K562 (cell line): ENCODE measurements at regions not wholly inside any gene's neighbourhood (a gene's known extent, or its start where the extent isn't known, plus 50 kb on each side); places are given as distances from the start of the nearest gene placed in this dataset.

ENCODE experiments used
- ATAC-seq: fragments of 200-7000 bp; cut with Tn5 transposase; 3 replicates; pipeline ENCODE4 v1.9.1; 2020; ENCODE audit warnings: moderate library complexity
- BruUV-seq: library from RNA; stranded (reverse); fragments of 400-500 nt; replicated peaks from 2 replicates; lab custom pipeline; 2021; lab: Mats Ljungman, UMichigan
- CTCF ChIA-PET: fragments of 300-600 bp; formaldehyde crosslinking; extraction: SDS; loops from one replicate; lab custom pipeline; 2021; ENCODE audit warnings: low intra/inter-chr PET ratio; lab: Yijun Ruan, JAX
- POLR2A ChIA-PET: fragments of 300-600, 350-650 bp; sonication (Branson Sonifier 250); formaldehyde crosslinking; extraction: SDS; loops from one replicate; lab custom pipeline; 2021; ENCODE audit warnings: antibody characterized with exemption, inconsistent platforms; lab: Yijun Ruan, JAX
- DNase-seq, 4 experiments: peaks; one replicate each; pipeline versions ENCODE4 v3.0.0 to v3.0.0-alpha.2; 2011 to 2018; ENCODE audit warnings: low spot score in 3 of 4, mixed read lengths in 3 of 4; ENCODE audit errors: extremely low read depth in 1 of 4
- FAIRE-seq: peaks from 2 replicates; lab custom pipeline; 2011; peaks lifted over from hg19 to GRCh38; lab: Jason Lieb, UNC
- H2AFZ ChIP-seq: 2 replicates; pipeline ENCODE4 v1.6.0; 2011; ENCODE audit warnings: low read depth, low read length, control low read depth, inconsistent platforms
- H3K27ac ChIP-seq: fragments of 200-600 bp; 3 replicates; pipeline ENCODE4 v1.8.0; 2011; ENCODE audit warnings: low read depth, mild to moderate bottlenecking, control low read depth, inconsistent platforms, low read length, moderate library complexity, mixed read lengths; ENCODE audit errors: extremely low read depth
- H3K27me3 ChIP-seq, 2 experiments: fragments of 300-600 bp in 1 of 2; 2 replicates in 1 of 2; 3 replicates in 1 of 2; pipeline versions ENCODE4 v1.6.0 to v1.8.0; 2011; ENCODE audit warnings: inconsistent platforms in 2 of 2, low read length in 2 of 2, mild to moderate bottlenecking in 1 of 2, mixed read lengths in 1 of 2, moderate library complexity in 1 of 2; ENCODE audit not compliant: control insufficient read depth in 2 of 2, insufficient read depth in 2 of 2
- H3K36me3 ChIP-seq: fragments of 300-600 bp; 3 replicates; pipeline ENCODE4 v1.8.0; 2011; ENCODE audit warnings: mild to moderate bottlenecking, low read length, inconsistent platforms; ENCODE audit not compliant: control insufficient read depth, insufficient read depth
- H3K4me1 ChIP-seq, 2 experiments: fragments of 200-600 bp in 1 of 2; replicated peaks in 1 of 2; 2 replicates in 1 of 2; 3 replicates in 1 of 2; pipeline versions ENCODE4 v1.5.1 to v1.8.0; 2011; ENCODE audit warnings: inconsistent platforms in 2 of 2, low read length in 2 of 2, mild to moderate bottlenecking in 1 of 2, mixed read lengths in 1 of 2, moderate library complexity in 1 of 2; ENCODE audit not compliant: control insufficient read depth in 2 of 2, insufficient read depth in 2 of 2
- H3K4me2 ChIP-seq: 2 replicates; pipeline ENCODE4 v1.6.1; 2011; ENCODE audit warnings: low read length, control low read depth, inconsistent platforms, mixed read lengths; ENCODE audit not compliant: insufficient read depth
- H3K4me3 ChIP-seq: fragments of 200-600 bp; sonication (generic), shearing (Covaris generic); 2 replicates; pipeline ENCODE4 v1.5.1; 2016; ENCODE audit warnings: control low read depth, inconsistent platforms
- H3K79me2 ChIP-seq: fragments of 200-600 bp; 3 replicates; pipeline ENCODE4 v1.8.0; 2011; ENCODE audit warnings: low read length, inconsistent platforms; ENCODE audit not compliant: control insufficient read depth, insufficient read depth
- H3K9ac ChIP-seq, 2 experiments: 2 replicates each; pipeline versions ENCODE4 v1.6.0 to v1.6.1; 2011; ENCODE audit warnings: low read depth in 2 of 2, low read length in 2 of 2, control low read depth in 1 of 2, inconsistent platforms in 1 of 2, mild to moderate bottlenecking in 1 of 2, mixed read lengths in 1 of 2; ENCODE audit not compliant: insufficient read depth in 1 of 2
- H3K9me1 ChIP-seq: one replicate; pipeline ENCODE4 v1.6.0; 2011; ENCODE audit warnings: inconsistent platforms, mild to moderate bottlenecking, low read length, moderate library complexity; ENCODE audit not compliant: control insufficient read depth, insufficient read depth
- H3K9me3 ChIP-seq: replicated peaks from 2 replicates; pipeline ENCODE4 v1.5.1; 2011; ENCODE audit warnings: low read depth, low read length, inconsistent platforms; ENCODE audit not compliant: control insufficient read depth, insufficient read depth
- H4K20me1 ChIP-seq: replicated peaks from 2 replicates; pipeline ENCODE4 v1.6.1; 2011; ENCODE audit warnings: low read length, inconsistent platforms, mixed read lengths; ENCODE audit not compliant: control insufficient read depth, insufficient read depth
- CHD4 ChIP-seq: fragments of 200-600 bp; sonication (generic); IDR thresholded peaks from 3 replicates; pipeline ENCODE4 v1.6.1; 2012; ENCODE audit warnings: low read depth, mild to moderate bottlenecking, mixed read lengths, low read length, inconsistent platforms; ENCODE audit not compliant: insufficient read depth, insufficient replicate concordance, poor library complexity, severe bottlenecking
- DACH1 ChIP-seq: fragments of 450-650 bp; IDR thresholded peaks from 2 replicates; pipeline ENCODE4 v1.6.1; 2018; ENCODE audit not compliant: partially characterized antibody
- ETV5 ChIP-seq: sonication (generic); formaldehyde crosslinking; IDR thresholded peaks from 2 replicates; pipeline ENCODE4 v1.4.0; 2020; ENCODE audit warnings: low read depth, mild to moderate bottlenecking, missing genetic modification reagents
- FOSL1 ChIP-seq: fragments of 200-800 bp; sonication (Bioruptor generic); conservative IDR thresholded peaks from 2 replicates; pipeline ENCODE4 v1.6.1; 2016; ENCODE audit warnings: missing genetic modification characterization, missing compliant biosample characterization
- GABPA ChIP-seq: fragments of 200-800 bp; sonication (Bioruptor generic); conservative IDR thresholded peaks from 2 replicates; pipeline ENCODE4 v1.6.1; 2016; ENCODE audit warnings: low read depth, missing genetic modification characterization, missing compliant biosample characterization
- GATAD2B ChIP-seq: fragments of 450-650 bp; IDR thresholded peaks from 2 replicates; pipeline ENCODE4 v1.6.1; 2017; ENCODE audit warnings: mild to moderate bottlenecking, borderline replicate concordance
- IRF1 ChIP-seq: sonication (generic); formaldehyde crosslinking; IDR thresholded peaks from 2 replicates; pipeline ENCODE4 v1.8.0; 2022; ENCODE audit warnings: missing genetic modification reagents, mild to moderate bottlenecking, borderline replicate concordance
- KAT7 ChIP-seq: sonication (generic); formaldehyde crosslinking; IDR thresholded peaks from 2 replicates; pipeline ENCODE4 v1.8.0; 2022; ENCODE audit warnings: missing genetic modification reagents, mild to moderate bottlenecking, borderline replicate concordance
- MCM7 ChIP-seq, 2 experiments: fragments of 450-650 bp; IDR thresholded peaks; 2 replicates each; pipeline ENCODE4 v1.6.1; 2016 to 2018
- NBN ChIP-seq: fragments of 450-650 bp; IDR thresholded peaks from 2 replicates; pipeline ENCODE4 v1.6.1; 2016; ENCODE audit warnings: low read depth, mild to moderate bottlenecking
- PHTF2 ChIP-seq: fragments of 250-450 bp; sonication (Bioruptor Pico); IDR thresholded peaks from 2 replicates; pipeline ENCODE4 v1.5.0; 2021; ENCODE audit warnings: mild to moderate bottlenecking
- PKNOX1 ChIP-seq: fragments of 450-650 bp; IDR thresholded peaks from 2 replicates; pipeline ENCODE4 v1.6.1; 2016
- RFX5 ChIP-seq: IDR thresholded peaks from 2 replicates; pipeline ENCODE4 v1.6.1; 2011; ENCODE audit warnings: low read depth, mild to moderate bottlenecking, improper control_type of control experiment, low read length
- SFPQ ChIP-seq: fragments of 200-400 bp; formaldehyde crosslinking; IDR thresholded peaks from 2 replicates; pipeline ENCODE4 v1.6.1; 2017; ENCODE audit warnings: mild to moderate bottlenecking, low read depth, low read length, moderate library complexity
- ZC3H4 ChIP-seq: sonication (generic); formaldehyde crosslinking; IDR thresholded peaks from 2 replicates; pipeline ENCODE4 v1.9.0; 2021; ENCODE audit warnings: missing genetic modification reagents, borderline replicate concordance
- ZNF398 ChIP-seq: fragments of 250-450 bp; sonication (Bioruptor Pico); IDR thresholded peaks from 2 replicates; pipeline ENCODE4 v1.8.0; 2021; ENCODE audit warnings: moderate library complexity, mild to moderate bottlenecking, inconsistent platforms
- ZNF449 ChIP-seq: fragments of 250-450 bp; sonication (Bioruptor Pico); IDR thresholded peaks from 2 replicates; pipeline ENCODE4 v1.8.0; 2022; ENCODE audit warnings: moderate library complexity, mild to moderate bottlenecking, inconsistent platforms
- in situ Hi-C: fragments of 300-500 bp; cut with MboI; formaldehyde crosslinking; loops from 4 replicates; pipeline ENCODE4 v1.15.0; 2018; ENCODE audit warnings: inconsistent platforms, mixed read lengths
- intact Hi-C: fragments of 100-400 bp; cut with micrococcal nuclease; formaldehyde crosslinking; loops from 2 replicates; pipeline ENCODE4 v1.14.2; 2022

DNA sequence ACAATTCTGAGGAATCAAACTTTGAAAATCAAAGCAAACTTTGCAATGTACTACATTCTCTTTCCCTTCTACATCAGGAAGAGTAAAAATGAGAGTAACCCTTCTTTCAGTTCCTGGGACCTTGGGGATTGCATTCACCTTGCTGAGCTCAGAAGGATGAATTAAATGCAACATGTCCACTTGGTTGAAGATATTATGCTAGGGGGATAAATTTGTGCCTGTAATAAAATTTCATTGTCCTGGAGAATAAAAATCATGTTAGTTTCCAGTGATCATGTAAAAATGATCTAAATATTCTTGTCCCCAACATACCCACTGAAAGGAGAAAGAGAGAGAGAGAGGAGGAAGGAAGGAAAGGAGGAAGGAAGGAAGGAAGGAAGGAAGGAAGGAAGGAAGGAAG, 587.1 kb upstream of the NEGR1 start:
- Histone ChIP-seq H3K27ac (no peak overlapping the region), H3K9me3 (no peaks in the 10 kb centered on the region), H3K79me2 (no peaks in the 10 kb centered on the region), H3K4me3 (no peak overlapping the region), H2AFZ (no peak overlapping the region), H4K20me1 (no peaks in the 10 kb centered on the region), H3K9me1 (no peaks in the 10 kb centered on the region), H3K4me2 (no peak overlapping the region), H3K4me1 (no peaks in the 10 kb centered on the region), H3K36me3 (no peaks in the 10 kb centered on the region), H3K27me3 (no peaks in the 10 kb centered on the region), H3K9ac (no peak overlapping the region)
- ATAC-seq (no peak), FAIRE-seq (no peak), DNase-seq (no peak)
- intact Hi-C loops: no loop called here
- CTCF ChIA-PET: no interaction called here
- in situ Hi-C loops: no loop called here
- POLR2A ChIA-PET: no interaction called here
- BruUV-seq: no TSS peak
- TF ChIP-seq PHTF2: no peak
- TF ChIP-seq RFX5: no peak
- no peak for TF ChIP-seq KAT7 (CRISPR knock-in tag)
- no peak for TF ChIP-seq IRF1 (CRISPR knock-in tag)
- TF ChIP-seq NBN: no peak
- no peak for TF ChIP-seq FOSL1 (tag)
- no peak for TF ChIP-seq CHD4
- TF ChIP-seq GABPA: no peak
- no peak for TF ChIP-seq SFPQ
- no peak for TF ChIP-seq ZNF449 (CRISPR knock-in tag)
- TF ChIP-seq GATAD2B: no peak
- no peak for TF ChIP-seq ZC3H4 (CRISPR knock-in tag)
- TF ChIP-seq ZNF398 (CRISPR knock-in tag): no peak
- TF ChIP-seq MCM7 (IDR thresholded peaks at IDR 0.05): no peak
- TF ChIP-seq DACH1: no peak
- TF ChIP-seq ETV5: no peak
- TF ChIP-seq PKNOX1: no peak
